HG03025 (cell line): ENCODE measurements at regions not wholly inside any gene's neighbourhood (a gene's known extent, or its start where the extent isn't known, plus 50 kb on each side); places are given as distances from the start of the nearest gene placed in this dataset.

Source experiments
- ATAC-seq: cut with Tn5 transposase; IDR thresholded peaks from one replicate; pipeline ENCODE4 v1.9.1; 2021; ENCODE audit warnings: mild to moderate bottlenecking, moderate library complexity; ENCODE audit not compliant: unreplicated experiment, low FRiP score

- no peak for ATAC-seq
Observed at GRCh38 chr7:38002689-38003088, 82.2 kb downstream of the EPDR1 start.

- no peak for ATAC-seq
Observed at GRCh38 chr7:38006559-38006958, 86.1 kb downstream of the EPDR1 start.

GRCh38 chr7:38007096-38007495 is 86.7 kb downstream of the EPDR1 start:
- no peak for ATAC-seq

- ATAC-seq, result no peak
Observed at GRCh38 chr7:38013246-38013645, 92.8 kb downstream of the EPDR1 start.

GRCh38 chr7:38016567-38016966 is 96.1 kb downstream of the EPDR1 start:
- no peak for ATAC-seq

GRCh38 chr7:38017320-38017719 is 96.9 kb downstream of the EPDR1 start:
- no peak for ATAC-seq

- ATAC-seq, result no peak
Observed at GRCh38 chr7:38020121-38020785, 99.8 kb downstream of the EPDR1 start.

GRCh38 chr7:38021892-38022291 is 101.5 kb downstream of the EPDR1 start:
- no peak for ATAC-seq

GRCh38 chr7:38025815-38026214 is 105.4 kb downstream of the EPDR1 start:
- ATAC-seq, result no peak

GRCh38 chr7:38027884-38028455 is 107.5 kb downstream of the EPDR1 start:
- ATAC-seq, result no peak

- no peak for ATAC-seq
Observed at GRCh38 chr7:38034062-38034908, 113.8 kb downstream of the EPDR1 start.

- ATAC-seq, result no peak
Observed at GRCh38 chr7:38040831-38041230, 120.4 kb downstream of the EPDR1 start.

- no peak for ATAC-seq
Observed at GRCh38 chr7:38049679-38050078, 128.4 kb upstream of the STARD3NL start.

- no peak for ATAC-seq
Observed at GRCh38 chr7:38051311-38051710, 126.7 kb upstream of the STARD3NL start.

GRCh38 chr7:38051786-38052185 is 126.3 kb upstream of the STARD3NL start:
- ATAC-seq, result no peak

- ATAC-seq, result no peak
Observed at GRCh38 chr7:38052786-38053185, 125.3 kb upstream of the STARD3NL start.

GRCh38 chr7:38054199-38054598 is 123.8 kb upstream of the STARD3NL start:
- ATAC-seq, result no peak

GRCh38 chr7:38057829-38058228 is 120.2 kb upstream of the STARD3NL start:
- ATAC-seq, result no peak

- no peak for ATAC-seq
Observed at GRCh38 chr7:38060116-38060515, 117.9 kb upstream of the STARD3NL start.

- no peak for ATAC-seq
Observed at GRCh38 chr7:38060637-38061036, 117.4 kb upstream of the STARD3NL start.

- no peak for ATAC-seq
Observed at GRCh38 chr7:38066391-38066790, 111.7 kb upstream of the STARD3NL start.

GRCh38 chr7:38068461-38068860 is 109.6 kb upstream of the STARD3NL start:
- ATAC-seq, result no peak
